Parathyroid adenoma (tissue), 2 donors: ENCODE measurements at regions not wholly inside any gene's neighbourhood (a gene's known extent, or its start where the extent isn't known, plus 50 kb on each side); places are given as distances from the start of the nearest gene placed in this dataset.

Experiments
- H2AFZ ChIP-seq: fragments of 300-600 bp; sonication (generic); one replicate; pipeline ENCODE4 v1.7.0; 2017; ENCODE audit warnings: antibody characterized with exemption, mild to moderate bottlenecking
- H3K27ac ChIP-seq: fragments of 300-600 bp; sonication (generic); one replicate; pipeline ENCODE4 v1.7.0; 2017
- H3K27me3 ChIP-seq: fragments of 300-600 bp; sonication (generic); one replicate; pipeline ENCODE4 v1.7.0; 2017; ENCODE audit warnings: low read length; ENCODE audit not compliant: control insufficient read depth, insufficient read depth
- H3K36me3 ChIP-seq: fragments of 300-600 bp; sonication (generic); one replicate; pipeline ENCODE4 v1.7.0; 2017; ENCODE audit warnings: low read length; ENCODE audit not compliant: control insufficient read depth, insufficient read depth
- H3K4me1 ChIP-seq: fragments of 300-600 bp; sonication (generic); one replicate; pipeline ENCODE4 v1.7.0; 2017; ENCODE audit warnings: control low read depth
- H3K4me2 ChIP-seq: fragments of 300-600 bp; sonication (generic); one replicate; pipeline ENCODE4 v1.7.0; 2017; ENCODE audit warnings: low read length
- H3K4me3 ChIP-seq: fragments of 300-600 bp; sonication (generic); one replicate; pipeline ENCODE4 v1.7.0; 2017; ENCODE audit warnings: low read depth, low read length
- H3K79me2 ChIP-seq: fragments of 300-600 bp; sonication (generic); one replicate; pipeline ENCODE4 v1.7.0; 2017; ENCODE audit warnings: control low read depth
- H3K9ac ChIP-seq: fragments of 300-600 bp; sonication (generic); one replicate; pipeline ENCODE4 v1.7.0; 2017; ENCODE audit warnings: mild to moderate bottlenecking
- H3K9me3 ChIP-seq: fragments of 300-600 bp; sonication (generic); one replicate; pipeline ENCODE4 v1.7.0; 2017; ENCODE audit warnings: low read length; ENCODE audit not compliant: control insufficient read depth
- TF ChIP-seq, protein P1 (sequence below): fragments of 300-600 bp; sonication (generic); IDR thresholded peaks from one replicate; pipeline ENCODE4 v1.7.0; 2017; ENCODE audit warnings: antibody characterized with exemption, mild to moderate bottlenecking
- donor health status: primary hyperparathyroidism.

DNA sequence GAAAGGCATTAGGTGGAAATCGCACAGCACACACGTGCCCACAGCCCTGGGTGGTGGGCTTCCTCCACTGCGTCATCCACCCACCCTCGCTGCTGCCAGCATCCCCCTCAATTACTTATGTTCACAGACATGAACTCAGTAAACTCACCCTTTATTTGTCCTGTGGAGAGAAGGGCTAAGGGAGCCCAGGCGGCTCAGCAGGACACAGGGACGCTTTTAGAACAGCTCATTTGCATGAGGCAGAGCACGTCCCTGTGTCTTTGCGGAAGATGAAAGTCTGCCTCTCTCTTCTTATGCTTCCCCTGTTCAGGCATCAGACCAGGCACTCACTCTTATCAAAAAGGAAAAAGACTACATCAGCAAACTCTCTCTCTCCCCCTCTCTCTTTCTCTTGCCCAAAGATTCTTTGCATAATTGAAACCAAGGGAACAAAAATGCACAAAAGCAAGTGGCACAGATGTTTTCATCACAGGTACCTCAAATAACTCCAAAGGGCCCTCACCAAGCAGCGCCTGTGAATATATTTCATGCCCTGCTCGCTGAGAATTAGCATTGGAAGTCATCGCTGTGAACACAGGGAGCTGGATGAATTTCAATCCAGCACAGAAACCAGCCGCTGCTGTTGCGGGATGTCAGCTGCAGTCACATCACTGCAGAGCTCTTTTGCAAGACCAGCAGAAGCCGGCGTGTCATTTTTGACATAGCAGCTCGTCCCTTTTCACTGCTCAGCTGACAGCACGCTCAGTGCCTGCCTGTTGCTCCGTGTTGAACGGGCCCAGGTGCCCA, 376.3 kb upstream of the MYT1L start:
- TF ChIP-seq, protein P1, sequence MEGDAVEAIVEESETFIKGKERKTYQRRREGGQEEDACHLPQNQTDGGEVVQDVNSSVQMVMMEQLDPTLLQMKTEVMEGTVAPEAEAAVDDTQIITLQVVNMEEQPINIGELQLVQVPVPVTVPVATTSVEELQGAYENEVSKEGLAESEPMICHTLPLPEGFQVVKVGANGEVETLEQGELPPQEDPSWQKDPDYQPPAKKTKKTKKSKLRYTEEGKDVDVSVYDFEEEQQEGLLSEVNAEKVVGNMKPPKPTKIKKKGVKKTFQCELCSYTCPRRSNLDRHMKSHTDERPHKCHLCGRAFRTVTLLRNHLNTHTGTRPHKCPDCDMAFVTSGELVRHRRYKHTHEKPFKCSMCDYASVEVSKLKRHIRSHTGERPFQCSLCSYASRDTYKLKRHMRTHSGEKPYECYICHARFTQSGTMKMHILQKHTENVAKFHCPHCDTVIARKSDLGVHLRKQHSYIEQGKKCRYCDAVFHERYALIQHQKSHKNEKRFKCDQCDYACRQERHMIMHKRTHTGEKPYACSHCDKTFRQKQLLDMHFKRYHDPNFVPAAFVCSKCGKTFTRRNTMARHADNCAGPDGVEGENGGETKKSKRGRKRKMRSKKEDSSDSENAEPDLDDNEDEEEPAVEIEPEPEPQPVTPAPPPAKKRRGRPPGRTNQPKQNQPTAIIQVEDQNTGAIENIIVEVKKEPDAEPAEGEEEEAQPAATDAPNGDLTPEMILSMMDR = no peak
- no peak overlapping the region for H3K4me2 ChIP-seq
- no peak overlapping the region for H3K4me3 ChIP-seq
- no peak overlapping the region for H3K27ac ChIP-seq
- H3K4me1 ChIP-seq = peaks cover 11% of the 10 kb centered on the region
- no peaks in the 10 kb centered on the region for H3K9me3 ChIP-seq
- peak overlapping the region; percentile 2 for H2AFZ ChIP-seq
- no peak overlapping the region for H3K9ac ChIP-seq
- no peaks in the 10 kb centered on the region for H3K79me2 ChIP-seq
- H3K27me3 ChIP-seq = no peaks in the 10 kb centered on the region
- H3K36me3 ChIP-seq = no peaks in the 10 kb centered on the region

DNA sequence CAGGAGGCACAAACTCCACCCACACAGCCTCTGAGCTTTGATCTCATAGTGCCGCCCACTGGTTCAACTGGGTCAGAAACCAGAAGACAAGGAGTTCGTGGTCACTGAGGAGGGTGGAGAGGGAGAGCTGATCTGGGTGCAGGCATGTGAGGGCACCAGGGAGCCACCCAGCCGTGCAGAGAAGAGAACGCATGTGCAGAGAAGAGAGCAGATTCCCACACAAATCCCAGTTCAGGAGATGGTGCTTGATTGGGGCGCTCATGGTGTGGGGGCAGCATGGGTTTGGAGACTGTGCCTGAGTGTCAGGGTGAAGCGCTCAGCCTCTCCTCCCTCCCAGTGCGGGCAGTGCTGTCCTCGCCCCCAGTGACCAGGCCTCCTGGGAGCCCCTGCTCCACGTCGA, 375.2 kb upstream of the MYT1L start:
- H3K79me2 ChIP-seq = no peaks in the 10 kb centered on the region
- no peaks in the 10 kb centered on the region for H3K9me3 ChIP-seq
- H3K27me3 ChIP-seq = no peaks in the 10 kb centered on the region
- no peak overlapping the region for H3K4me3 ChIP-seq
- H3K9ac ChIP-seq = no peak overlapping the region
- peaks cover 11% of the 10 kb centered on the region for H3K4me1 ChIP-seq
- no peak overlapping the region for H3K4me2 ChIP-seq
- H3K36me3 ChIP-seq = no peaks in the 10 kb centered on the region
- H2AFZ ChIP-seq = no peak overlapping the region
- TF ChIP-seq, protein P1 = no peak
- H3K27ac ChIP-seq = no peak overlapping the region

DNA sequence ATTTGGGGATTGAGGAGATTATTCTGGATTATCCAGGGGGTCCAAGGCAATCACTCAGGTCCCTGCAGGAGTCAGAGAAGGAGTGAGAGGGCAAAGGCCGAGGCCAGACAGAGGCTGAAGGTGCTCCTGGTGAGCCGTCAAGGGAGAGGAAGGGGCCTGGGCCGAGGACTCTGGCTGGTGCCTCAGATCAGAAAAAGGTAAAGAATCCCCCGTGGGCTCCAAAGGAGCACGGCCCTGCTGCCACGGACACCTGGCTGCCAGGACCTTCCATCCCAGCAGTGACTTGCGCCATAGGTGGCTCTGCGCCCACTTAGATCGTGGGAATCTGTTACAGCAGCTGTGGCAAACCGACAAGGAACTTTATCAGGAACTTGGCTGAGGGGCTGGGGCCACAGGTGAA, 374.8 kb upstream of the MYT1L start:
- no peaks in the 10 kb centered on the region for H3K9me3 ChIP-seq
- no peak overlapping the region for H3K4me3 ChIP-seq
- TF ChIP-seq, protein P1 = no peak
- H3K36me3 ChIP-seq = no peaks in the 10 kb centered on the region
- H3K4me2 ChIP-seq = no peak overlapping the region
- no peaks in the 10 kb centered on the region for H3K79me2 ChIP-seq
- no peaks in the 10 kb centered on the region for H3K27me3 ChIP-seq
- H3K27ac ChIP-seq = no peak overlapping the region
- H3K4me1 ChIP-seq = peaks cover 11% of the 10 kb centered on the region
- no peak overlapping the region for H2AFZ ChIP-seq
- no peak overlapping the region for H3K9ac ChIP-seq

DNA sequence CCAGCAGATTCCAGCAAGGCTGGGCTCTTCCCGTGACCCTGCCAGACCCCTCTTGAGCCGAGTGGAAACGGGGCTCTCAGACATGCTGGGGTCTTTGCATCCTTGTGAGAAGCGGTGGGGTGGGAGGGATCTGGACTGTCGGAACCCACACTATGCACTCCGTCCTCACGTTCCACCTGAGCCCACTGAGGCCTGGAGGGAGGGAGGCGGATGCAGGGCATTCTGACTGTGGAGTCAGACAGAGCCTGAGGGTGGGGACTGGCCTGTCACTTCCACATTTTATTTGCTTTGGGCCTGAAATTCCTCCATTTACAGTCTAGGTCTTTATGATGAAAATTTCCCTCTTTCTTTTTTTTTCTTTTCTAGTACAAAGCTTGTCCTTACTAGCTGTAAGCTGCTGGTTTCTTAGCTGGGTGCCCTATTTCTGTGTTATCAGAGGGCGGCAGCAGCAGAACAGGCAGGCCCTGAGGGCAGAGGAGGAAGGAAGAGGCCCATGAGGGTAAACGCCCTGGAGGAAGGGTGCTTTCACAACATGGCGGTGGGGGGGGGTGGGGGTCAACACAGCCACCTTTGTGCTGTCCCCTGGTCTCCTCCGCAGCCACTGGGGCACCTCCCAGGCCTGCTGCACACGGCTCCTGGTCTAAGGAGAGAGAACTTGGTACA, 373.5 kb upstream of the MYT1L start:
- Histone ChIP-seq H3K9me3 (no peaks in the 10 kb centered on the region), H3K9ac (no peak overlapping the region), H3K4me1 (peaks cover 16% of the 10 kb centered on the region), H3K4me3 (no peak overlapping the region), H3K79me2 (no peaks in the 10 kb centered on the region), H2AFZ (no peak overlapping the region), H3K36me3 (no peaks in the 10 kb centered on the region), H3K27ac (no peak overlapping the region), H3K27me3 (no peaks in the 10 kb centered on the region), H3K4me2 (no peak overlapping the region)
- TF ChIP-seq, protein P1 = no peak
